ENCODE measurements at regions not wholly inside any gene's neighbourhood (a gene's known extent, or its start where the extent isn't known, plus 50 kb on each side); places are given as distances from the start of the nearest gene placed in this dataset.

GRCh38 chr11:86726118-86726753 lies 53.8 kb upstream of the ME3 start:
- peaks cover 2% of the 10 kb centered on the region for H3K36me3 Mint-ChIP-seq (ENCODE audit: low read depth)

GRCh38 chr11:86724137-86724536 lies 51.7 kb upstream of the ME3 start:
- H3K36me3 Mint-ChIP-seq (ENCODE audit: low read depth) = no peaks in the 10 kb centered on the region
- no peak overlapping the region for H3K27ac Mint-ChIP-seq
- Histone ChIP-seq H3K4me3 (ENCODE audit: low read length) (no peak overlapping the region), H3K27me3 (ENCODE audit: control insufficient read depth, insufficient read depth, low read length, poor library complexity, severe bottlenecking) (no peaks in the 10 kb centered on the region), H3K9ac (ENCODE audit: extremely low read depth, low read length, poor library complexity, severe bottlenecking) (no peak overlapping the region), H3K27ac (ENCODE audit: low read depth, low read length) (no peak overlapping the region), H3K4me1 (ENCODE audit: control insufficient read depth, insufficient read depth, low read length) (peaks cover 3% of the 10 kb centered on the region), H3K9me3 (ENCODE audit: control insufficient read depth, low read length) (peaks cover 29% of the 10 kb centered on the region), H3K36me3 (ENCODE audit: control insufficient read depth, insufficient read depth, low read length) (no peaks in the 10 kb centered on the region)
- DNase-seq = no peak
- H3K9me3 Mint-ChIP-seq = peaks cover 20% of the 10 kb centered on the region
- no peak overlapping the region for H3K4me3 Mint-ChIP-seq
- H3K27me3 Mint-ChIP-seq (ENCODE audit: insufficient read depth) = peaks cover 2% of the 10 kb centered on the region
- H3K4me1 Mint-ChIP-seq = peaks cover 22% of the 10 kb centered on the region
- no peak for TF ChIP-seq CTCF (conservative IDR thresholded peaks at IDR 0.05)

More at GRCh38 chr11:86726118-86726753, 53.8 kb upstream of the ME3 start:
- peaks cover 34% of the 10 kb centered on the region for H3K9me3 Mint-ChIP-seq
- Histone ChIP-seq H3K9me3 (ENCODE audit: control insufficient read depth, low read length) (peaks cover 43% of the 10 kb centered on the region), H3K9ac (ENCODE audit: extremely low read depth, low read length, poor library complexity, severe bottlenecking) (no peak overlapping the region), H3K4me1 (ENCODE audit: control insufficient read depth, insufficient read depth, low read length) (peaks cover 3% of the 10 kb centered on the region), H3K4me3 (ENCODE audit: low read length) (no peak overlapping the region), H3K27me3 (ENCODE audit: control insufficient read depth, insufficient read depth, low read length, poor library complexity, severe bottlenecking) (no peaks in the 10 kb centered on the region), H3K36me3 (ENCODE audit: control insufficient read depth, insufficient read depth, low read length) (no peaks in the 10 kb centered on the region), H3K27ac (ENCODE audit: low read depth, low read length) (no peak overlapping the region)
- peaks cover 17% of the 10 kb centered on the region for H3K4me1 Mint-ChIP-seq
- DNase-seq = no peak
- no peak for TF ChIP-seq CTCF (conservative IDR thresholded peaks at IDR 0.05)
- 73 to 93% methylated on average over 2 of the region's 2 CpGs for WGBS, 2 experiments (ENCODE audit: insufficient coverage in 1 of 2, insufficient read length in 1 of 2)
- H3K27me3 Mint-ChIP-seq (ENCODE audit: insufficient read depth) = peaks cover 3% of the 10 kb centered on the region
- H3K27ac Mint-ChIP-seq = no peak overlapping the region
- H3K4me3 Mint-ChIP-seq = no peak overlapping the region

GRCh38 chr11:86723281-86723680 lies 50.9 kb upstream of the ME3 start:
- peaks cover 29% of the 10 kb centered on the region for H3K9me3 ChIP-seq (ENCODE audit: control insufficient read depth, low read length)
- no peak for DNase-seq
- peaks cover 17% of the 10 kb centered on the region for H3K9me3 Mint-ChIP-seq
- no peaks in the 10 kb centered on the region for H3K4me1 ChIP-seq (ENCODE audit: control insufficient read depth, insufficient read depth, low read length)
- no peak overlapping the region for H3K4me3 ChIP-seq (ENCODE audit: low read length)
- no CpG with 5 or more reads among the region's 1 CpG for WGBS, 2 experiments (ENCODE audit: insufficient coverage in 1 of 2, insufficient read length in 1 of 2)
- H3K4me1 Mint-ChIP-seq = peaks cover 15% of the 10 kb centered on the region
- H3K9ac ChIP-seq (ENCODE audit: extremely low read depth, low read length, poor library complexity, severe bottlenecking) = no peak overlapping the region
- no peak overlapping the region for H3K27ac Mint-ChIP-seq
- TF ChIP-seq CTCF (conservative IDR thresholded peaks at IDR 0.05) = no peak
- no peak overlapping the region for H3K27ac ChIP-seq (ENCODE audit: low read depth, low read length)
- peaks cover 2% of the 10 kb centered on the region for H3K27me3 Mint-ChIP-seq (ENCODE audit: insufficient read depth)
- H3K27me3 ChIP-seq (ENCODE audit: control insufficient read depth, insufficient read depth, low read length, poor library complexity, severe bottlenecking) = no peaks in the 10 kb centered on the region
- H3K36me3 Mint-ChIP-seq (ENCODE audit: low read depth) = no peaks in the 10 kb centered on the region
- no peak overlapping the region for H3K4me3 Mint-ChIP-seq
- no peaks in the 10 kb centered on the region for H3K36me3 ChIP-seq (ENCODE audit: control insufficient read depth, insufficient read depth, low read length)
